H9 (cell line): ENCODE measurements at regions not wholly inside any gene's neighbourhood (a gene's known extent, or its start where the extent isn't known, plus 50 kb on each side); places are given as distances from the start of the nearest gene placed in this dataset.

Source experiments
- DNase-seq: peaks from one replicate; pipeline ENCODE4 v3.0.0-alpha.2; 2017
- H2AFZ ChIP-seq: one replicate; pipeline ENCODE4 v1.6.1; 2013; ENCODE audit warnings: mild to moderate bottlenecking, low read length, control low read depth, moderate library complexity
- H2AK5ac ChIP-seq: 2 replicates; pipeline ENCODE4 v1.6.1; 2013; ENCODE audit warnings: low read length, control low read depth, mixed read lengths; ENCODE audit not compliant: insufficient read length
- H2BK120ac ChIP-seq: one replicate; pipeline ENCODE4 v1.6.1; 2013; ENCODE audit warnings: low read depth, mild to moderate bottlenecking, low read length, control low read depth, inconsistent platforms; ENCODE audit not compliant: poor library complexity, severe bottlenecking
- H2BK12ac ChIP-seq: 2 replicates; pipeline ENCODE4 v1.6.1; 2013; ENCODE audit warnings: low read length, control low read depth, mixed read lengths, low read depth; ENCODE audit not compliant: insufficient read length
- H2BK15ac ChIP-seq: 2 replicates; pipeline ENCODE4 v1.6.1; 2013; ENCODE audit warnings: low read depth, low read length, control low read depth
- H2BK20ac ChIP-seq: one replicate; pipeline ENCODE4 v1.6.1; 2013; ENCODE audit warnings: low read depth, mild to moderate bottlenecking, low read length, control low read depth, inconsistent platforms; ENCODE audit not compliant: poor library complexity, severe bottlenecking
- H2BK5ac ChIP-seq: 2 replicates; pipeline ENCODE4 v1.6.1; 2013; ENCODE audit warnings: low read length, control low read depth, mixed read lengths; ENCODE audit not compliant: insufficient read length
- H3K14ac ChIP-seq: 2 replicates; pipeline ENCODE4 v1.6.1; 2013; ENCODE audit warnings: low read length, control low read depth; ENCODE audit not compliant: insufficient read depth
- H3K18ac ChIP-seq: 2 replicates; pipeline ENCODE4 v1.6.1; 2013; ENCODE audit warnings: low read depth, mild to moderate bottlenecking, mixed read lengths, low read length, control low read depth; ENCODE audit not compliant: insufficient read length
- H3K23ac ChIP-seq: 2 replicates; pipeline ENCODE4 v1.6.1; 2013; ENCODE audit warnings: low read length, control low read depth, mixed read lengths, low read depth; ENCODE audit not compliant: insufficient read length
- H3K23me2 ChIP-seq: 2 replicates; pipeline ENCODE4 v1.6.1; 2013; ENCODE audit warnings: low read depth, mild to moderate bottlenecking, mixed read lengths, low read length, control low read depth; ENCODE audit not compliant: insufficient read length, poor library complexity, severe bottlenecking
- H3K27ac ChIP-seq: 2 replicates; pipeline ENCODE4 v1.5.1; 2013; ENCODE audit warnings: low read length, control low read depth, mixed read lengths, low read depth; ENCODE audit not compliant: insufficient read length
- H3K27me3 ChIP-seq: 2 replicates; pipeline ENCODE4 v1.6.1; 2013; ENCODE audit warnings: low read length, control low read depth, inconsistent platforms; ENCODE audit not compliant: insufficient read depth
- H3K4ac ChIP-seq: 2 replicates; pipeline ENCODE4 v1.6.1; 2013; ENCODE audit warnings: low read depth, mild to moderate bottlenecking, control low read depth, inconsistent platforms, low read length, moderate library complexity
- H3K4me1 ChIP-seq: 2 replicates; pipeline ENCODE4 v1.6.1; 2013; ENCODE audit warnings: low read length, control low read depth, inconsistent platforms; ENCODE audit not compliant: insufficient read depth
- H3K4me2 ChIP-seq: 2 replicates; pipeline ENCODE4 v1.6.1; 2013; ENCODE audit warnings: low read length, control low read depth, mixed read lengths; ENCODE audit not compliant: insufficient read length, insufficient read depth
- H3K56ac ChIP-seq: 2 replicates; pipeline ENCODE4 v1.6.1; 2013; ENCODE audit warnings: low read depth, mild to moderate bottlenecking, mixed read lengths, low read length, control low read depth; ENCODE audit not compliant: insufficient read length
- H3K79me1 ChIP-seq: 2 replicates; pipeline ENCODE4 v1.6.1; 2013; ENCODE audit warnings: low read depth, mild to moderate bottlenecking, moderate library complexity, low read length, control low read depth, inconsistent platforms; ENCODE audit not compliant: insufficient read depth, poor library complexity, severe bottlenecking
- H3K79me2 ChIP-seq: 2 replicates; pipeline ENCODE4 v1.6.1; 2013; ENCODE audit warnings: low read length, control low read depth, inconsistent platforms; ENCODE audit not compliant: insufficient read depth
- H3K9ac ChIP-seq: 2 replicates; pipeline ENCODE4 v1.6.1; 2013; ENCODE audit warnings: low read length, control low read depth, mixed read lengths; ENCODE audit not compliant: insufficient read length; ENCODE audit errors: extremely low read depth
- H3K9me3 ChIP-seq: one replicate; pipeline ENCODE4 v1.6.1; 2013; ENCODE audit warnings: low read depth, low read length, inconsistent platforms; ENCODE audit not compliant: control insufficient read depth
- H3T11ph ChIP-seq: one replicate; pipeline ENCODE4 v1.6.1; 2013; ENCODE audit warnings: mild to moderate bottlenecking, low read length, control low read depth, inconsistent platforms
- H4K20me1 ChIP-seq: one replicate; pipeline ENCODE4 v1.6.1; 2013; ENCODE audit not compliant: control insufficient read depth, insufficient read length, insufficient read depth
- H4K5ac ChIP-seq: 2 replicates; pipeline ENCODE4 v1.6.1; 2013; ENCODE audit warnings: low read depth, mild to moderate bottlenecking, mixed read lengths, low read length, control low read depth; ENCODE audit not compliant: insufficient read length
- H4K8ac ChIP-seq: replicated peaks from 2 replicates; pipeline ENCODE4 v1.6.1; 2013; ENCODE audit warnings: low read length, control low read depth, mixed read lengths, low read depth; ENCODE audit not compliant: insufficient read length
- H4K91ac ChIP-seq: 2 replicates; pipeline ENCODE4 v1.6.1; 2013; ENCODE audit warnings: low read depth, mild to moderate bottlenecking, moderate library complexity, mixed read lengths, low read length, control low read depth; ENCODE audit not compliant: insufficient read length
- H3K27ac Mint-ChIP-seq, 3 experiments: 2 replicates in 2 of 3; 3 replicates in 1 of 3; pipeline ENCODE4 v1.8.0; 2020 to 2021; ENCODE audit warnings: mixed read lengths in 3 of 3, mild to moderate bottlenecking in 1 of 3, moderate library complexity in 1 of 3
- H3K27me3 Mint-ChIP-seq: 2 replicates; pipeline ENCODE4 v1.8.0; 2021; ENCODE audit warnings: low read depth, mild to moderate bottlenecking, moderate library complexity, mixed read lengths
- H3K36me3 Mint-ChIP-seq, 3 experiments: 2 replicates in 2 of 3; 3 replicates in 1 of 3; pipeline ENCODE4 v1.8.0; 2020 to 2021; ENCODE audit warnings: low read depth in 3 of 3, mixed read lengths in 3 of 3; ENCODE audit not compliant: insufficient read depth in 1 of 3
- H3K4me1 Mint-ChIP-seq, 2 experiments: 2 replicates each; pipeline ENCODE4 v1.8.0; 2020; ENCODE audit warnings: mixed read lengths in 2 of 2
- H3K4me3 Mint-ChIP-seq, 2 experiments: 2 replicates in 1 of 2; 3 replicates in 1 of 2; pipeline ENCODE4 v1.8.0; 2020 to 2021; ENCODE audit warnings: mild to moderate bottlenecking in 2 of 2, mixed read lengths in 2 of 2, moderate library complexity in 1 of 2
- H3K9me3 Mint-ChIP-seq, 2 experiments: 2 replicates in 1 of 2; 3 replicates in 1 of 2; pipeline ENCODE4 v1.8.0; 2020; ENCODE audit warnings: mild to moderate bottlenecking in 2 of 2, mixed read lengths in 2 of 2, moderate library complexity in 1 of 2
- WGBS: extraction: QIAGEN DNeasy Blood & Tissue Kit; methylation state at CpG from one replicate; pipeline ENCODE4 v1.1.7; 2013; ENCODE audit warnings: missing lambda C conversion rate, low lambda C conversion rate, mixed read lengths; ENCODE audit not compliant: insufficient read length; ENCODE audit errors: extremely low coverage; 5-methylcytosine and 5-hydroxymethylcytosine counted together
- TF ChIP-seq, protein P1 (sequence below): fragments of 200-600 bp; sonication (generic); conservative IDR thresholded peaks from 3 replicates; pipeline ENCODE4 v1.8.0; 2021; ENCODE audit warnings: antibody characterized with exemption, mild to moderate bottlenecking

DNA sequence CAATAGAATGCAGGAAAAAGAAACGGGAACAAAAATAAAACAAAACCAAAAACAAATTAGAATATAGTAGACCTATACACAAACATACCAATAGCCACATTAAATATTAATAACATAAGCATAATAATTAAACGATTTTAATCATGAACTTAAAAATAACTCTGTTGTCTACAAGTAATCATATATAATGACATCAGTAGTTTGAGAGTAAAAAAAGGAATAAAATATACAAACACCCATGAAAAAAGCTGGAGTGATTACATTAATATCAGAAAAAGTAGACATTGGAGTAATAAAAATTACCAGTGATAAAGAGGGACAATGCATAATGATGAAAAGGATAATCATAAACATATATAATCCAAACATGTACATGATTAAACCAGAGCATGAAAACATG is 181.8 kb downstream of the ATXN7L3B start:
- Histone ChIP-seq H2AK5ac (no peak overlapping the region), H4K20me1 (no peaks in the 10 kb centered on the region), H3K9me3 (no peaks in the 10 kb centered on the region), H3K14ac (no peak overlapping the region), H2AFZ (no peak overlapping the region), H3K56ac (no peak overlapping the region), H3K79me1 (no peaks in the 10 kb centered on the region), H3K27me3 (no peaks in the 10 kb centered on the region), H2BK20ac (no peak overlapping the region), H2BK15ac (no peak overlapping the region), H3K23ac (no peak overlapping the region), H3K4ac (no peak overlapping the region), H4K8ac (no peak overlapping the region), H3K79me2 (no peaks in the 10 kb centered on the region), H3K9ac (no peak overlapping the region), H2BK120ac (no peak overlapping the region), H3T11ph (no peak overlapping the region), H3K4me2 (no peak overlapping the region), H3K4me1 (no peaks in the 10 kb centered on the region; the same call in 1 of the 2 replicates), H3K23me2 (no peaks in the 10 kb centered on the region), H4K5ac (no peak overlapping the region), H4K91ac (no peak overlapping the region), H3K27ac (no peak overlapping the region), H3K18ac (no peak overlapping the region), H2BK5ac (no peak overlapping the region), H2BK12ac (no peak overlapping the region)
- peaks cover 16% of the 10 kb centered on the region in 2 experiments for H3K4me1 Mint-ChIP-seq
- H3K36me3 Mint-ChIP-seq: no peaks in the 10 kb centered on the region
- TF ChIP-seq, protein P1, sequence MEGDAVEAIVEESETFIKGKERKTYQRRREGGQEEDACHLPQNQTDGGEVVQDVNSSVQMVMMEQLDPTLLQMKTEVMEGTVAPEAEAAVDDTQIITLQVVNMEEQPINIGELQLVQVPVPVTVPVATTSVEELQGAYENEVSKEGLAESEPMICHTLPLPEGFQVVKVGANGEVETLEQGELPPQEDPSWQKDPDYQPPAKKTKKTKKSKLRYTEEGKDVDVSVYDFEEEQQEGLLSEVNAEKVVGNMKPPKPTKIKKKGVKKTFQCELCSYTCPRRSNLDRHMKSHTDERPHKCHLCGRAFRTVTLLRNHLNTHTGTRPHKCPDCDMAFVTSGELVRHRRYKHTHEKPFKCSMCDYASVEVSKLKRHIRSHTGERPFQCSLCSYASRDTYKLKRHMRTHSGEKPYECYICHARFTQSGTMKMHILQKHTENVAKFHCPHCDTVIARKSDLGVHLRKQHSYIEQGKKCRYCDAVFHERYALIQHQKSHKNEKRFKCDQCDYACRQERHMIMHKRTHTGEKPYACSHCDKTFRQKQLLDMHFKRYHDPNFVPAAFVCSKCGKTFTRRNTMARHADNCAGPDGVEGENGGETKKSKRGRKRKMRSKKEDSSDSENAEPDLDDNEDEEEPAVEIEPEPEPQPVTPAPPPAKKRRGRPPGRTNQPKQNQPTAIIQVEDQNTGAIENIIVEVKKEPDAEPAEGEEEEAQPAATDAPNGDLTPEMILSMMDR: no peak
- DNase-seq: no peak
- H3K9me3 Mint-ChIP-seq: no peaks in the 10 kb centered on the region
- no peaks in the 10 kb centered on the region for H3K27me3 Mint-ChIP-seq
- no peak overlapping the region for H3K27ac Mint-ChIP-seq
- no CpG with 5 or more reads among the region's 2 CpGs for WGBS
- no peak overlapping the region for H3K4me3 Mint-ChIP-seq
